ENCODE measurements at regions not wholly inside any gene's neighbourhood (a gene's known extent, or its start where the extent isn't known, plus 50 kb on each side); places are given as distances from the start of the nearest gene placed in this dataset.

DNA sequence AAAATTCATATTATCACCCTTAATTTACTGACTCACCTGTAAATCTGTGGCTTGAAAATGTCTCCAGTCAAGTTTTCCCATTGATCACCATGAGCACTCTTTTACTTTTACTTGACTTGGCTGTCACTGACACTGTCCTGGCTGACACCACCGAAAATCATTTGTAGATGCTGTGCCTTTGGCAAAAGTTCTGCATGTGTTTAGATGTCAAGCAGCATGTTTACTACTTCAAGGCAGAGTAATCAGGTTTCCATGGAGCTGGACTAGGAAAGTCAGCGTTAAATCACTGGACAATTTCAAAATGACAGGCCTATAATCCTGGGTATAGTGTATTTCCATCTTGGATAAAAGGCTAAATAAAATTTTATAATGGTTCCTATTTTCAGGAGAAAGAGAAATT lies 1530.6 kb upstream of the CDH6 start:
- no peak for DNase-seq (ENCODE audit: low spot score)

DNA sequence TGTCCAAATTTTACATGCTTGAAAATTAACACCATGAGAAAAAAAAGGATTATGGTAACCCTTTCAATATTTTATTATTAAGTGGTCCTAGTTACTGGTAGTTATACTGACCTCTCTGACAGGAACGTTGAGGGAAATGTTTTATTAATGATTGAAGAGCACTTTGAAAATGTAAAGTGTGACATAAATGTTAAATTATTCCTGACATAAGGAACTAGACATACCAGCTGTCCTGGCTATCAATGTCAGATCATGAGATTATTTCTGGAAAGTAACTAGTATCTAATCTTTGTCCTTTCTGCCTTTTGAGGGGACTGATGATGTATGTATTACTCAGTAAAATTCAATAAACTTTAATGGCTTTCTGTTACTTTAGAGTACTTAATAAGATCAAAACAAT lies 1538.5 kb upstream of the CDH6 start:
- DNase-seq (ENCODE audit: low spot score) = no peak

DNA sequence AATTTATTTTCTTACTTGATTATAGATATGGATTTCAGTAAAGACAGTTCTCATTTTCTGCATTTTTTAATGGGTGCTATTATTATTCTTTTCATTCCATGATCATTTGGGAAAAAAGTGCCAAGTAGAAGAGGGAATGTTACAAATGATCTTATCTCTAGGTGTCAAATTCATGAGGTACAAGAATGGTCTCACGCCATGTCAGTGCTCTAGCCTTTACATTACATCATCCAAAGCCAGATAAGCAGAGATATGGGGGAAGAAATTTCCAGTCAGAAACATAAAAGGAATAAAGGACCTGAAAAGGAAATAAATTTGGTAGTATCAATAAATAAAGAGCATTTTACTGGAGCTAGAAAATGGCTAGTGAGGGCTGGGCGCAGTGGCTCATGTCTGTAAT lies 1544.2 kb upstream of the CDH6 start:
- DNase-seq (ENCODE audit: low spot score) = no peak

GRCh38 chr5:29642601-29643000 lies 1550.9 kb upstream of the CDH6 start:
- no peak for DNase-seq (ENCODE audit: low spot score)

- DNase-seq (ENCODE audit: low spot score) = no peak
Observed at GRCh38 chr5:29614206-29614605, 1579.3 kb upstream of the CDH6 start.

GRCh38 chr5:29588236-29588635 lies 1605.2 kb upstream of the CDH6 start:
- DNase-seq (ENCODE audit: low spot score) = no peak

DNA sequence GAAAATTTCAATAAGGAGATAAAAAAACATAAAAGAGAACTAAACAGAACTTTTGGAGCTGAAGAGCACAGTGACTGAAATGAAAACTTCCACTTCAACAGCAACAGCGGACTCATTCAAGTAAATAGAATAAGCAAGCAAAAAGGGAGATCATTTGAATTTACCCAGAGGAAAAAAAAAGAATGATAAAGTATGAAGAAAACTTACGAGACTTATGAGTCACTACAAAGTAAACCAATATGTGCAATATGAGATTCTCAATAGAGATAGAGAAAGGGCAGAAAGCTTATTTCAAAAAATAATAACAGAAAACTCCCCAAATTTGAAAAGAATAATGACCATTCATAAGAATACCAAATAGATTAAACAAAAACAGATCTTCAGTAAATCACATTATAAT lies 1605.7 kb upstream of the CDH6 start:
- DNase-seq (ENCODE audit: low spot score) = no peak

- no peak for DNase-seq (ENCODE audit: low spot score)
Observed at GRCh38 chr5:29568028-29568427, 1625.5 kb upstream of the CDH6 start.

GRCh38 chr5:29561564-29561963 lies 1631.9 kb upstream of the CDH6 start:
- no peak for DNase-seq (ENCODE audit: low spot score)

DNA sequence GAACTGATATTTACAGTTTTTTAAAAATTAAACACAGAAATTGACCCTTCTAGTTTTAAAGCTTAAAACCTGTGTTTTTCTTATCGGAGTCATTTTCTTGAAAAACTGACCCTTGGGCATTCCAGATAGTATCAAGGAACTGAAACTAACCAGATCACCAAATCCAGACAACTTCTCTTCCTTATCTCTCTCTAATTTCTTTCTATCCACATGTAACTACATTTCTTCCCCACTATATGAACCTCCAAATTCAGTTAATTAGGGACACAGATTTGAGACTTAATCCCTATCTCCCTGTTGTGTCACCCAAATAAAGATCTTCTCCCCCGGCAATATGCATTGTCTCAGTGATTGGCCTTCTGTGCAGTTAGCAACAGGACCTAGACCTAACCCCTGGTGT lies 1643.0 kb upstream of the CDH6 start:
- no peak for DNase-seq (ENCODE audit: low spot score)

- no peak for DNase-seq (ENCODE audit: low spot score)
Observed at GRCh38 chr5:29548262-29548661, 1645.2 kb upstream of the CDH6 start.

DNA sequence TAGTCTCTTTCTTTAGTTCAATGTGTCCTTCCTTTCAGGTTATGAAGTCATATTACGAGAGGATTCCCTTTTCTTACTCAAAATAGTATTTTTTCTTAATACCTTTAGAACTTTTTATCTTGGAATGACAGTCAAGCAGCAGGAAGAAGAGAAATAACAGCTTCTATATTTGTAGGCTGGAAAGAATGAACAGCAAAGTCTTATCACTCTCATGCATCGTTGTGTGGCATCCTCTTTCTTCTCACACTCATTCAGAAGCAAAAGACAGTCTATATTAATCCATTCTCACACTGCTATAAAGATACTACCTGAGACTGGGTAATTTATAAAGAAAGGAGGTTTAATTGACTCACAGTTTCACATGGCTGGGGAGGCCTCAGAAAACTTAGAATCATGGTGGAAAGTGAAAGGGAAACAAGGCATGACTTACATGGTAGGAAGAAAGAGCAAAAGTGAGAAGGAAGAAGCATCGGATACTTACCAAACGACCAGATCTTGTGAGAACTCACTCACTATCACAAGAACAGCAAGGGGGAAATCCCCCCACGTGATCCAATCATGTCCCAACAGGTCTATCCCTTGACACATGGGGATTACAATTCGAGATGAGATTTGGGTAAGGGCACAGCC lies 1646.1 kb upstream of the CDH6 start:
- DNase-seq (ENCODE audit: low spot score) = no peak

- DNase-seq (ENCODE audit: low spot score) = no peak
Observed at GRCh38 chr5:29543501-29543900, 1650.0 kb upstream of the CDH6 start.

DNA sequence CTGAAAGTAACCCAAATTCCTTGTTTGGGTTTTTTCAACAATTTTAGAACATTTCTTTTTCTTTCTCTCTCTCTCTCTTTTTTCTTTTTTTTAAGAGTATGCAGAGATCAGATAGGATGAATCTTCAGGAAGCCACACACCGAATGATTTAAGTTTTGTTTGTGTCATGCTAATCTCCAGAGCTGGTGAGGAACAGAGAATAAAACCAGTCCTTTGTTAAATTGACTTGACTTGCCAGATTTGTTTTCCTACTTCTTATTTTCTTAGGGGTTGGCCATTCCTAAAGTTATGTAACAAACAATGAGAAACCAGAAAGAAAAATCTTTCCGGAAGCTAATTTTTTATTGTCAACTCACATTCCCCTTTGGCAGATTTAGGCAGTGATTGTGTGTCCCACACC lies 1669.3 kb upstream of the CDH6 start:
- DNase-seq (ENCODE audit: low spot score) = no peak

- no peak for DNase-seq (ENCODE audit: low spot score)
Observed at GRCh38 chr5:29518176-29518575, 1675.3 kb upstream of the CDH6 start.

GRCh38 chr5:29516224-29516623 lies 1677.3 kb upstream of the CDH6 start:
- no peak for DNase-seq (ENCODE audit: low spot score)

GRCh38 chr5:29508131-29508530 lies 1685.4 kb upstream of the CDH6 start:
- DNase-seq (ENCODE audit: low spot score) = no peak

- DNase-seq (ENCODE audit: low spot score) = no peak
Observed at GRCh38 chr5:29504411-29504810, 1689.1 kb upstream of the CDH6 start.

- DNase-seq (ENCODE audit: low spot score) = no peak
Observed at GRCh38 chr5:29498860-29499259, 1694.6 kb upstream of the CDH6 start.

DNA sequence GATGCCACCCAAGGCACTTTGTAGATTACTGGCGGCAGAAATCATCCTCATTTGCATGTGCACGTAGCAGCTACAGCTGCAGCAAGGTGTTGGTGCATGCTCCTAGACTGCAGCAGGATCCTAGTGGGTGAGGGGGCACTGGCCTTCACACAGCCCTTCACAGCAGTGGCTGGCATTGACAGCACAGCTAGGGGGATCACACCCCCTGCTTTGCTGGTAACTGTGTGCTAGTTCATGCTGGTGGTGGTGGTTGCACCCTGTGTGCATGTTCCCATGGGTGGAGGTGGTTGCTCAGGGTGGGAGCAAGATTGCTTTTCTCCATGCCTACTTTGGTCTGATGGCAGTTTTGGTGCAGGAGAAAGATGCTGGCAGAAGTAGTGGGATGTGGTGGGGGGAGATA lies 1695.1 kb upstream of the CDH6 start:
- no peak for DNase-seq (ENCODE audit: low spot score)

DNA sequence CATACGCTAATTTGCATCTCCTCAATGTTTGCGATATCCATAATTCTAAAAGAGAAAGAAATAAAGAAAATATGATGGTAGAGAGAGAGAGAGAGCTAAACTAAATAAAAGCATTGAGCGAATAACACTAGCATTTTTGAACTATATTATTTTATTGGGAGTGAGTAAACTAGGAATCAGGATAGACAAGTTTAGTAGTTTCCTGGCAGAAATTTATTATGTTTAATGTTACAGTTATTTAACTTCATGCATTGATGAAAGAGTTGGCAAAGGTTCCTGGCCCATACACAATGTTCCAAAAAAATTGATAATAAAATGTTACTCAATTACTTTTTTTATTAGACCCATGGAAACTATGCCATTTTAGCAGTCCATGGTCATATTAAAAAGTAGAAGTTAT lies 1708.2 kb upstream of the CDH6 start:
- DNase-seq (ENCODE audit: low spot score) = no peak

DNA sequence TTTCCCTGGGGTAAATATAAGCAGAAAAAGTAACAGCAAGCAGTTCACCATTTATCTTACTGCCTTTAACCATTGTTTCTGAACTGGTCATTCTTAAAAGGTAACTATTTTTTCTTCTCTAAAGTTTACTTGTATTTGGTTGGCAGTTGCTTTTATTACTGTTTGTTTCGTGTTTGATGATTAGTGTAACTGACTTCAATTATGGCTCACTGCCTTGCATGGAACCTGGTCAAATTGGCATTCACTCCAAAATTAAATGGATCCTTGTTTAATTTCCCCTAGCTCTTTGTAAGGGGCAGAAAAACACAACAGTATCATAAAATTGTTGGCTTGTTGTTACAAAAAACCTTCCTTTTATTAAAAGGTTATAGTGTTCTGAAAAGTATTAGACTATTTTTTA lies 1723.9 kb upstream of the CDH6 start:
- DNase-seq (ENCODE audit: low spot score) = no peak

GRCh38 chr5:29462241-29462640 lies 1731.2 kb upstream of the CDH6 start:
- no peak for DNase-seq (ENCODE audit: low spot score)

DNA sequence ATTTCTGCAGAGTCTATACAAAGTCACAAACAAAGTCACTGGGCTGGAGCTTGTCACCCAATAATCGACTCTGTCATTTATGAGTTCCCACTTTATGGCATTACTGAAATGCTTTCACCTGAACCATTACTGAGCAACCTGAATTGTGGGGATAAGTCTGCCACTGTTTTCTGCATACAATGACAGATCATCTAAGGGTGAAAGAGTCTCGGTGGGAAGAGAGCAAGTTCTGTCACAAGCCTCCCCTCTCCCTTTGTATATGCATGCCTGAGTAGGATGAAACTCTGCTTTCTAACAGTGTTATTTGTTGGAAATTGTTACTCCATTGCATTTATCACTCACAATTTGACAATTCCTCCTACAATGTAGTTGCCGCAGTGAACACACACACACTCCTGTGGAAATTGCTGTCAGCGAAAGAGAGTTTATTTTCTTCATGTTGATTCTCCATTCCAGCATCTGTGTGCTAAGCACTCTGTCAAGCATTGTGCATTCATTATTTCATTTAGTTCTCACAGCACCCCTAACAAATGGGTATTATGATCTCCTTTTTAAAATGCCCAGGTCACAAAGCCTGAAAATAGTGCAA lies 1732.4 kb upstream of the CDH6 start:
- no peak for DNase-seq (ENCODE audit: low spot score)

Data from ureter (tissue), 1 donor.